Stimulated activated CD8-positive, alpha-beta memory T cell treated with anti-CD3 and anti-CD28 coated beads, Interleukin-2, amount 100 ng/mL, for 48 hours (primary cell): ENCODE measurements at regions not wholly inside any gene's neighbourhood (a gene's known extent, or its start where the extent isn't known, plus 50 kb on each side); places are given as distances from the start of the nearest gene placed in this dataset.

Experiments
- DNase-seq, 2 donors: peaks; one replicate each; pipeline ENCODE4 v3.0.0-alpha.2; 2020; ENCODE audit warnings: low read depth in 2 of 2

- DNase-seq = no peak
These were observed 60.4 kb upstream of the ADO start for GRCh38 chr10:62744136-62744535.

- no peak for DNase-seq
These were observed 58.9 kb upstream of the ADO start for GRCh38 chr10:62745581-62745980.

- DNase-seq = no peak
These were observed 57.4 kb upstream of the ADO start for GRCh38 chr10:62746951-62747729.

- no peak for DNase-seq
These were observed 56.1 kb upstream of the ADO start for GRCh38 chr10:62748386-62748785.

- DNase-seq = no peak
These were observed 55.3 kb upstream of the ADO start for GRCh38 chr10:62749093-62749683.
